ENCODE measurements at regions not wholly inside any gene's neighbourhood (a gene's known extent, or its start where the extent isn't known, plus 50 kb on each side); places are given as distances from the start of the nearest gene placed in this dataset.
"Not testable (repeated sequence)": the region's sequence is repeated elsewhere in the genome, so short reads cannot be mapped to it uniquely, and the experiment has no call there.

DNA sequence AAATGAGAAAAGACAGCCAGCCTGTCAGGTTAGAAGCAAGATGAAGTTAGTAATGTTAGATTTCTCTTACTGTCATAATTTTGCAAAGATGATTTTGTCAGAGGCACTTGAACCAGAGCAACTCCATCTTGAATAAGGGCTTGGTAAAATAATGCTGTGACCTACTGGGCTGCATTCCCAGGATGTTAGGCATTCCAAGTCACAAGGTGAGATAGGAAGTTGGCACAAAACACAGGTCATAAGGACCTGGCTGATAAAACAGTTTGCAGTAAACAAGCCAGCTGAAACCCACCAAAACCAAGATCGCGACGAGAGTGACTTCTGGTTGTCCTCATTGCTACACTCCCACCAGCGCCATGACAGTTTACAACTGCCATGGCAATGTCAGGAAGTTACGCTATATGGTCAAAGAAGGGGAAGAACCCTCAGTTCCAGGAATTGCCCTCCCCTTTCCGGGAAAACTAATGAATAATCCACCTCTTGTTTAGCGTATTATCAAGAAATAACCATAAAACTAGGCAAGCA is 1313.5 kb upstream of the TMEM132C start:
- Histone ChIP-seq H4K20me1 (no peaks in the 10 kb centered on the region), H3K9ac (no peak overlapping the region), H3K4me2 (peak overlapping the region; percentile 76; the same call in 1 of the 2 replicates), H3K9me3 (peaks cover 10% of the 10 kb centered on the region; the same call in 1 of the 2 replicates), H3K27me3 (no peaks in the 10 kb centered on the region), H3K4me3 (no peak overlapping the region), H3K36me3 (no peaks in the 10 kb centered on the region), H3K27ac (no peak overlapping the region), H3K4me1 (peaks cover 51% of the 10 kb centered on the region)
- TF ChIP-seq Cebpa-rat (IDR thresholded peaks at IDR 0.05) = no peak

GRCh38 chr12:126960221-126960620 is 1306.7 kb upstream of the TMEM132C start:
- no peak overlapping the region for H3K4me3 ChIP-seq
- no peak for TF ChIP-seq Cebpa-rat (IDR thresholded peaks at IDR 0.05)
- H4K20me1 ChIP-seq = no peaks in the 10 kb centered on the region
- peak overlapping the region; percentile 79 for H3K4me2 ChIP-seq
- no peaks in the 10 kb centered on the region for H3K27me3 ChIP-seq
- no peaks in the 10 kb centered on the region for H3K36me3 ChIP-seq
- H3K9me3 ChIP-seq = peaks cover 13% of the 10 kb centered on the region; the same call in 1 of the 2 replicates
- peaks cover 34% of the 10 kb centered on the region for H3K4me1 ChIP-seq
- 0 out of 2 replicates have a peak overlapping the region, but pooled peaks have one; percentile 27 for H3K9ac ChIP-seq
- H3K27ac ChIP-seq = peak overlapping the region; percentile 31; the same call in 1 of the 2 replicates

- H4K20me1 ChIP-seq = no peaks in the 10 kb centered on the region
- no peak for TF ChIP-seq Cebpa-rat (IDR thresholded peaks at IDR 0.05)
- 0 out of 2 replicates have a peak overlapping the region, but pooled peaks have one; percentile 11 for H3K4me3 ChIP-seq
- H3K36me3 ChIP-seq = no peaks in the 10 kb centered on the region
- no peaks in the 10 kb centered on the region for H3K27me3 ChIP-seq
- H3K9me3 ChIP-seq = peaks cover 13% of the 10 kb centered on the region; the same call in 1 of the 2 replicates
- H3K4me1 ChIP-seq = peaks cover 39% of the 10 kb centered on the region
- peak overlapping the region; percentile 27; the same call in 1 of the 2 replicates for H3K9ac ChIP-seq
- H3K4me2 ChIP-seq = peak overlapping the region; percentile 79
- H3K27ac ChIP-seq = peak overlapping the region; percentile 31; the same call in 1 of the 2 replicates
Measured at GRCh38 chr12:126960709-126961108, 1306.3 kb upstream of the TMEM132C start.

DNA sequence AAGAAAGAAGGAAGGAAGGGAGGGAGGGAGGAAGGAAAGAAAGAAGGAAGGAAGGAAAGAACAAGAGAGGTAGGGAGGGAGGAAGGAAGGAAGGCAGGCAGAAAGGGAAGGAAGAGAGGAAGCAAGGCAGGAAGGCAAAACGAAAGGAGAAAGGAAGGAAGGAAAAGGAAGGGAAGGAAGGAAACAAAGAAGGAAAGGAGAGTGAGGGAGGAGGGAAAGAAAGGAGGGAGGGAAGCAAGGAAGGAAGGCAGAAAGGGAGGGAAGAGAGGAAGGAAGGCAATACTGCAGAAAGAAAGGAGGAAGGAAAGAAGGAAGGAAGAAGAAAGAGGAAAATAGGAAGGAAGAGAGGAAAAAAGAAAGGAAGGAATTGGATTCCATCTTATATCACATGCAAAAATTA is 1303.1 kb upstream of the TMEM132C start:
- Histone ChIP-seq H3K36me3 (no peaks in the 10 kb centered on the region), H3K27me3 (no peaks in the 10 kb centered on the region), H4K20me1 (no peaks in the 10 kb centered on the region), H3K9me3 (peaks cover 9% of the 10 kb centered on the region; the same call in 1 of the 2 replicates), H3K9ac (no peak overlapping the region), H3K4me1 (peaks cover 60% of the 10 kb centered on the region), H3K27ac (no peak overlapping the region), H3K4me2 (no peak overlapping the region), H3K4me3 (no peak overlapping the region)
- TF ChIP-seq Cebpa-rat (IDR thresholded peaks at IDR 0.05) = no peak

DNA sequence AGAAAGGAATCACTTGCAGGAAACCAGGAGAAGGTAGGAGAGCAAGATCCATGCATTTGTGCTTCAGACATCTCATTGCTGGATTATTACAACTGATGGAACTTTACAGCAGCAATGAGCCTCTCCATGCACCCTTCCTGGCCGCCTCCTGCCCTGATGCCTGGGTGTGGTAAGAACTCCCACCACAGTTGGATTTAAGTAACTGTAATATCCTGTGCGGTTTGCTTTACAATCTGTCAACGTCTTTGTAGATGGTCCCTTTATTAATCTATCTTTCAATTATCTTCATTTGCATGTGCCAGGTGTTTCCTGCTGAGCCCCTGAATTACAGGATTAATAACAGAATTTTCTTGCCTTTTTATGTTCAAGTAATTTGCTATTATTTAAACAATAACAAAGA is 1300.5 kb upstream of the TMEM132C start:
- peak overlapping the region; percentile 63 for H3K4me2 ChIP-seq
- H3K9ac ChIP-seq = peak overlapping the region; percentile 30; the same call in 1 of the 2 replicates
- peak overlapping the region; percentile 80 for H3K27ac ChIP-seq
- H4K20me1 ChIP-seq = no peaks in the 10 kb centered on the region
- peaks cover 34% of the 10 kb centered on the region for H3K4me1 ChIP-seq
- no peaks in the 10 kb centered on the region for H3K27me3 ChIP-seq
- TF ChIP-seq Cebpa-rat (IDR thresholded peaks at IDR 0.05) = no peak
- H3K9me3 ChIP-seq = peaks cover 9% of the 10 kb centered on the region; the same call in 1 of the 2 replicates
- H3K36me3 ChIP-seq = no peaks in the 10 kb centered on the region
- peak overlapping the region; percentile 46 for H3K4me3 ChIP-seq

- Histone ChIP-seq H3K36me3 (no peaks in the 10 kb centered on the region), H4K20me1 (no peaks in the 10 kb centered on the region), H3K9ac (0 out of 2 replicates have a peak overlapping the region, but pooled peaks have one; percentile 0), H3K4me2 (peak overlapping the region; percentile 63), H3K27me3 (no peaks in the 10 kb centered on the region), H3K4me3 (no peak overlapping the region), H3K9me3 (peaks cover 9% of the 10 kb centered on the region; the same call in 1 of the 2 replicates), H3K4me1 (peaks cover 32% of the 10 kb centered on the region), H3K27ac (peak overlapping the region; percentile 80)
- TF ChIP-seq Cebpa-rat (IDR thresholded peaks at IDR 0.05) = no peak
Measured at GRCh38 chr12:126967152-126967551, 1299.8 kb upstream of the TMEM132C start.

- no peaks in the 10 kb centered on the region for H4K20me1 ChIP-seq
- peak overlapping the region; percentile 20; the same call in 1 of the 2 replicates for H3K4me2 ChIP-seq
- TF ChIP-seq Cebpa-rat (IDR thresholded peaks at IDR 0.05) = no peak
Measured at GRCh38 chr12:126974779-126975178, 1292.2 kb upstream of the TMEM132C start.

DNA sequence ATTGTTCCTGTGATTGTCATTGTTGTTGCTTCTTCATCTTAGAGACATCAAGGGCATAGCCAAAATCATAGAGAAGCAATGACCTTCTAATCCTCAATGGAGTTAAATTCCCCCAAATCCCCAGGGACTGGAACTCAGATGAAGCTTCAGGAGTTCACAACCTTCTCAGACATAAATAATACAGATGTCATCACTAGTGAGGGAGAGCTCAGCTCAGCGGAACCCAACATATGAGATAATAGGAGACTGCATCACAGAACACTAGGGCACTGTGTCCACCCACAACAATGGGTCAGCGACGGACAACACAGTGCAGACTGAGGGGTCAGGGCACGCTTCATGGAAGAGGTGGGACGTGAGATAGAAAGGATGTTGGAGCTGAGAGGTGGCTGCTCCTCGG is 1290.4 kb upstream of the TMEM132C start:
- Histone ChIP-seq H3K36me3 (no peaks in the 10 kb centered on the region), H3K27ac (no peak overlapping the region), H4K20me1 (no peaks in the 10 kb centered on the region), H3K9me3 (no peaks in the 10 kb centered on the region), H3K4me3 (no peak overlapping the region), H3K9ac (no peak overlapping the region), H3K4me1 (peaks cover 15% of the 10 kb centered on the region), H3K27me3 (no peaks in the 10 kb centered on the region), H3K4me2 (no peak overlapping the region; the same call in 1 of the 2 replicates)
- no peak for TF ChIP-seq Cebpa-rat (IDR thresholded peaks at IDR 0.05)

More at GRCh38 chr12:126974779-126975178, 1292.2 kb upstream of the TMEM132C start:
- H3K9me3 ChIP-seq = no peaks in the 10 kb centered on the region
- H3K4me3 ChIP-seq = no peak overlapping the region
- H3K9ac ChIP-seq = no peak overlapping the region
- H3K36me3 ChIP-seq = no peaks in the 10 kb centered on the region
- peaks cover 15% of the 10 kb centered on the region for H3K4me1 ChIP-seq
- no peaks in the 10 kb centered on the region for H3K27me3 ChIP-seq
- no peak overlapping the region for H3K27ac ChIP-seq

- not testable (repeated sequence) for H4K20me1 ChIP-seq, H3K4me2 ChIP-seq, H3K36me3 ChIP-seq, H3K9ac ChIP-seq, H3K4me3 ChIP-seq, H3K27me3 ChIP-seq, H3K27ac ChIP-seq
- peaks cover 15% of the 10 kb centered on the region for H3K9me3 ChIP-seq
- H3K4me1 ChIP-seq = peaks cover 13% of the 10 kb centered on the region
Measured at GRCh38 chr12:126979564-126979963, 1287.4 kb upstream of the TMEM132C start.

- Histone ChIP-seq H3K27ac (no peak overlapping the region), H3K4me2 (no peak overlapping the region), H3K4me1 (no peaks in the 10 kb centered on the region), H3K27me3 (no peaks in the 10 kb centered on the region), H3K36me3 (no peaks in the 10 kb centered on the region), H4K20me1 (no peaks in the 10 kb centered on the region), H3K9me3 (peaks cover 35% of the 10 kb centered on the region), H3K9ac (no peak overlapping the region), H3K4me3 (no peak overlapping the region)
- TF ChIP-seq Cebpa-rat (IDR thresholded peaks at IDR 0.05) = no peak
Measured at GRCh38 chr12:126982707-126983106, 1284.3 kb upstream of the TMEM132C start.

DNA sequence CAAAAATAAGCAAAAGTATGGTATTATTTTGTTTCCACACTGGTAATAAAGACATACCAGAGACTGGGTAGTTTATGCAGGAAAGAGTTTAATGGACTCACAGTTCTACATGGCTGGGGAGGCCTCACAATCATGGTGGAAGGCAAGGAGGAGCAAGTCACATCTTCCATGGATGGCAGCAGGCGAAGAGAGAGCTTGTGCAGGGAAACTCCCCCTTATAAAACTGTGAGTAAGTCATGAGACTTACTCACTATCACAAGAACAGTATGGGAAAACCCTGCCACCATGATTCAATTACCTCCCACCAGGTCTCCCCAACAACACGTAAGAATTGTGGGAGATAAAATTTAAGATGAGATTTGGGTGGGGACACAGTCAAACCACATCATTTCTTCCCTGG is 1283.2 kb upstream of the TMEM132C start:
- H3K27me3 ChIP-seq, H3K4me2 ChIP-seq, H3K4me1 ChIP-seq, H3K27ac ChIP-seq, H3K4me3 ChIP-seq, H4K20me1 ChIP-seq, H3K36me3 ChIP-seq, H3K9ac ChIP-seq: not testable (repeated sequence)
- peaks cover 35% of the 10 kb centered on the region for H3K9me3 ChIP-seq

- not testable (repeated sequence) for H3K4me1 ChIP-seq, H3K9ac ChIP-seq, H3K4me2 ChIP-seq, H3K27ac ChIP-seq, H3K4me3 ChIP-seq, H3K27me3 ChIP-seq, H4K20me1 ChIP-seq, H3K36me3 ChIP-seq
- H3K9me3 ChIP-seq = peaks cover 35% of the 10 kb centered on the region
Measured at GRCh38 chr12:126985663-126986062, 1281.3 kb upstream of the TMEM132C start.
